Fibroblast of skin of abdomen (primary cell): ENCODE measurements at regions not wholly inside any gene's neighbourhood (a gene's known extent, or its start where the extent isn't known, plus 50 kb on each side); places are given as distances from the start of the nearest gene placed in this dataset.

Experiments
- DNase-seq: peaks from one replicate; pipeline ENCODE4 v3.0.0-alpha.2; 2013

GRCh38 chr2:152961351-152961750, 242.9 kb downstream of the ARL6IP6 start:
- DNase-seq, result no peak

DNA sequence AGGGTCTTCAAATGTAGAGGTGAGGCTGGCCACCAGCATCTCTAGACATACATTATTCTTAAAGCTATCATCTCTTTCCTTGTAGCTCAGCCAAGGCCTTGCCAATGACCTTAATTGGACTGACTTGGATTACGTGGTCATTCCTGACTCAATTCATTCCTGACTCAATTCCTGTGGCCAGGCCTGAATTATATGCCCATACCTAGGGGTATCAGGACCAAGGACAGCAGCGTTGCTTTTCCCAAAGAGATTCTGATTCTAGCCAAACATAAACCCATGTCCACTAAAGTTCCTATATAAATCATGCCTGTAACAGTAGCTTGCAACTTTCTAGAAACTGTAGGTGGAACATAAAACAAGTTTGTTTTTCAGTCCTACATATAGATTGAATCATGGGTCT, 231.7 kb downstream of the ARL6IP6 start:
- DNase-seq, result peak; percentile 4

DNA sequence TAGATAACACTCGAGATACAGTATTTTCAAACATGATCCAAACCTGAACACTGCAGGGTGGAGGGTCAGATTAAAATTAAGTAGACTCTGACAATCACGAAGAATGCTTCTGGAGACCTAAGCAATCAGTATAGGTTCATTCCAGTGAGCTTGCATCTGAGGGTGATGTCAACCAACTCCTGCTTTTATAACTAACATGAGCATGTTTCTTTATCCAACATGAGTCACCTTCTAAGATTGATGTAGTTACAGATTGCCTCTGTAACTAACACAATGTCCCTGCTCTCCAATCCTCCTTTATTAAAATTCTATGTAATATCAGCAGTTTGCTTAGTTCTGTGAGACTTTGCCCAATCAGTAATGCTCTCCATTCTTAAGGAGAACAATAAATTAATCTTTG, 225.7 kb downstream of the ARL6IP6 start:
- no peak for DNase-seq

DNA sequence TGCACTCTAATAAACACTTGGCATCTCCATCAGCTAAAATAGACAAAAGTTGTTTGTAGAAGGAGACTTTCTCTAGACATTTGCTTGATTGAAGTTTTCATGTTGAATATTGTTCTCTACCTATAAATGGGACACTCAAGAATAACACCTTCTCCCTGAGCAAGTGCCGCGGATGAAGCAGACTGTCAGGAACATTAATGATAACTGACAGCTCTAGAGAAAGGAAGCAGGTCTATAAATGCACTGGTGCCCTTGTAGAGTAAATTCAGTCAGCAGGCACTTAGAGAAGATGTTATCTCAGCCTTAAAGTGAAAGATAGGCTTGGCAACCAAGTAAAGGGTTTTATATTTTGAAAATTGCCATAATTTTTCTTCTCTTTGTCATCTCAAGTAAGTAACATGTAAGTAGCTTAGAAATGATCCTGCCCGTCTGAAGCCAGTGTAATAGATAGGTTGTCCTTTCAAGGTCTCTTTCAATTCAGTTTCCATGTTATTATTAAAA, 224.6 kb downstream of the ARL6IP6 start:
- DNase-seq, result no peak

DNA sequence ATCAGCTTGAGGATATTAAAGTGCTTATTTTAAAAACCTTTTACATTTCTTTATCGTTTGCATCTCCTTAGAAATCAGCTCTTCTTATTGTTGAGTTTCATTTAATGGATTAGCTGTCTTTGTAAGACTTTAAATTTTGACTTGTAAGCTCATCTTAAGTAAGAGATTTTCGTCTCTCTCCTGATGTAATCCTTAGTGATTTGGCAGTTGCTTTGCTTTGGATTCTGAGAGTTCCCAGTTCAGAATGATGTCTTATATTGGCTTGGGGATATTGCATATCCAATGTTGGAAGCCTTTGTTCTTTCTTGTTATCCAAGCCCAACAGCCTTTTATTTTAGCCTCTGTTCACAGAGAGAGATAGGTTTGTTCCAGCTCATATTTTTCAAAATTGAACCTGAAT, 212.1 kb downstream of the ARL6IP6 start:
- DNase-seq, result no peak

- DNase-seq, result no peak
Measured at GRCh38 chr2:152929628-152930027, 211.2 kb downstream of the ARL6IP6 start.

DNA sequence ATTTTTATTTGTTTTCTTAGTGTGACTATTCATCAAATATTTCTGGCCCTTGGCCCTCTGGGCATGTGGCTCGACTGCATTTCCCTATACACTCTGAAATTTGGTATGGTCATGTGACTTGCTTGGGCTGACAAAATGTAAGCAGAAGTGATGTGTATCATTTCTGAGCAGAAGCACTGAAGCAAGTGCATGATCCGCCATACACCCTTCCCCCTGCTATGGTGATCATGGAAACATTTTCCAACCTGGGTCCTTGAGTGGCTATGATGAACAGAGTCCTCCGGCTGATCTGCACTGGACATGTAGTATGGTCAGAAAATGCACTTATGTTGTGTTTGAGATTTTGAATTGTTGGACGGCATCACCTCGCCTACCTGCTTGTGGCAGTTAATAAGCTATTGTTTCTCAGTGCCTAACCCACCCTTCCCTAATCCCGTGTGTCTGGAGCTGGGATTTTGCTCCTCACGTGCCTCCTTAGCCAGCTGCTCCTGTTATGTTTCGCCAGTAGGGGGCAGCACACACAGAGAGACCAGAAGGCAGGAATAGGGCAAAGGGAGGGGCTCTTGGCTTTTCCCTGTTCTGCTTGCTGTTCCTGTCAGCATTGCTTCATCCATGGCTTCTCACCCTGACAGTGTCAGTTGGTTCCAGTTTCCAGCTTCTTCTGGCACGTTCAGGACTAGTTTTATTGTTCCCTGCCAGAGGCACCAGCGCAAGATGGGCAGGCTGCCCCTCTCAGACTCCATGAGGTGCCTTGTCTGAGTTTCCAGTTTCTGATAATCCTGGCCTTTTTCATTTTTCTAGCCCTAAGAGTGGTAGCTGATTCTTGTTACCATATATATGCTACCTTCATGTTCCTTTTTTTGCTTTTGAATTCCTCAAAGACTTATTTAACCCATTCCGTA, 207.4 kb downstream of the ARL6IP6 start:
- peak; percentile 27 for DNase-seq

DNA sequence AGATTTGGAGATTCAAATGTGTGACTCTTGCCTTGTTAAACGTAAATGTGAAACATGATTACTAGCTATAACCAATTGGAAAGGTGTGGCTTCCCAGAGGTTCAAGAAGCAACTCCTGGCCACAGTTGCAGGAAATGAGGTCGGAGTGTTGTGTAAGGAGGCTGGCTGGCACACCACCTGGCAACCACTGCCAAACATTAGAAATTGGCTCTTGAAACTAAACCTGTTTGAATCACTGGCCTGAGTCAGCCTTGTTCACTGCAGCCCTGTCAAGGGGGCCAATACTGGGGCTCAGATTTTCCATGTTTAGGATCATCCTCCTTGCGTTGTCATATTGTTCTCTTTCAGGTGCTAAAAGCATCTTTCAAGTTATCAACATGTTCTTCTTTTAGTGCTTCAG, 206.3 kb downstream of the ARL6IP6 start:
- DNase-seq, result no peak

GRCh38 chr2:152924219-152924618, 205.8 kb downstream of the ARL6IP6 start:
- no peak for DNase-seq

DNA sequence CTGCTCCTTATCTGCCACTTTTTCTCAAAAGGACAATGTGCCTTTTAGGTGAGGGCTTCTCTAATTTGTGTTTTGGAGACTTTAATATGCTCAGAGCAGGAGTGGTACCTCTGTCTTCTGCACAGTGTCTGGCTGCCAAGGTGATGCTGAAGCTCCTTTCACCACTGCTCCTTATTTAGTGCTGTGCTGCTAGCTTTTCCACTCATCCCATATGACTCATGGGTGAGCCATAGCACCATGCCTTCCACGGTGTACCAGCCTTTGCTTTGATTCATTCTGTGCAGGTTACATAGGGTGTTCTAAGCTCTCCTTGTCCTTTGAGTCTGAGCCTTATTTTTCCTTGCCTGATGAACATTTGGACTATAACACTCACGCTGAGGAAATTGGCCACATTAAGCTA, 202.4 kb downstream of the ARL6IP6 start:
- DNase-seq, result no peak

GRCh38 chr2:152910970-152911369, 192.6 kb downstream of the ARL6IP6 start:
- no peak for DNase-seq

GRCh38 chr2:152907046-152907445, 188.6 kb downstream of the ARL6IP6 start:
- DNase-seq, result no peak

DNA sequence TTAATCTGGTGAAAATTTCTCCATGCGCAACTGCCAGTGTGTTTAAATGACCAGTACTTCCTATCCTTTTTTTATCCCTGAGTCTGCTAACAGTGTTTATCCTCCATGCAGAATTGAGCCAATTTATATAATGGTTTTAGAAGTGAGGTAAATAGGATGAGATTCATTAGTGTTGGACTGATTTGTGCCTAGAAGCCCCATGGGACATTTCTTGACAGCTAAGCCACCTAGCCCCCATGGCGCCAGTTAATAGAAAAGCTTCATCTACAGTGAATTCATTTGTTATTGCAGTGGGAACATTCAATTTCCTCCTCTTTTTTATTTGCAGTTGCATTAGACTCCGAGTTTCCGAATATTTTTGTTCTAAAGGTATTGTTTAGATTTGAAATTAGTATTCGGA, 175.6 kb downstream of the ARL6IP6 start:
- no peak for DNase-seq

GRCh38 chr2:152890736-152891135, 172.3 kb downstream of the ARL6IP6 start:
- no peak for DNase-seq

DNA sequence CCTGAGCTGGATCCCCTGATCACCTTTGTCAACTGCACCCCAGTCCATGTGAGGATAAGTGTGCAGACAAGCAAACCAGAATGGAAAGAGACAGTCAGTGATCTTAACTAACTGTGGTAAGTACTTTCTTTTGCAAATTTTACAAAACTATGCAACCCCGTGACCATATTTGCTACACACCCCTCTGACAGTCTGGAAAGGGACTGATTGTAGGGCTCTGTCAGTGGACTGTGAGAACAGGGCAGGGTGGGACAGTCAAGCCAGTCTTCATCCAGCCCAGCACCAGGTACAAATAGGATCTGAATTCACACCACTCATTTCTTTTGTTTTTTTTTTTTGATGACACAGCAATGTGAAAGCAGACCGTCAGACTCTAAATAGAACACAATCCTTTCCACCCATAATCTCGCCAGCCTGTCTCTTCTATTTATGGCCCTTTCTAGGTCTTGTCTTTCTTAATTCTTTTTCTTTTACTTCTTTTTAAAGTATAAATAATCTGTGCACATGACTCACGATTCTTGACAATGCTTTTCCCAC, 165.6 kb downstream of the ARL6IP6 start:
- no peak for DNase-seq

GRCh38 chr2:152881527-152881926, 163.1 kb downstream of the ARL6IP6 start:
- DNase-seq, result no peak

- DNase-seq, result no peak
Measured at GRCh38 chr2:152879275-152879674, 160.9 kb downstream of the ARL6IP6 start.

DNA sequence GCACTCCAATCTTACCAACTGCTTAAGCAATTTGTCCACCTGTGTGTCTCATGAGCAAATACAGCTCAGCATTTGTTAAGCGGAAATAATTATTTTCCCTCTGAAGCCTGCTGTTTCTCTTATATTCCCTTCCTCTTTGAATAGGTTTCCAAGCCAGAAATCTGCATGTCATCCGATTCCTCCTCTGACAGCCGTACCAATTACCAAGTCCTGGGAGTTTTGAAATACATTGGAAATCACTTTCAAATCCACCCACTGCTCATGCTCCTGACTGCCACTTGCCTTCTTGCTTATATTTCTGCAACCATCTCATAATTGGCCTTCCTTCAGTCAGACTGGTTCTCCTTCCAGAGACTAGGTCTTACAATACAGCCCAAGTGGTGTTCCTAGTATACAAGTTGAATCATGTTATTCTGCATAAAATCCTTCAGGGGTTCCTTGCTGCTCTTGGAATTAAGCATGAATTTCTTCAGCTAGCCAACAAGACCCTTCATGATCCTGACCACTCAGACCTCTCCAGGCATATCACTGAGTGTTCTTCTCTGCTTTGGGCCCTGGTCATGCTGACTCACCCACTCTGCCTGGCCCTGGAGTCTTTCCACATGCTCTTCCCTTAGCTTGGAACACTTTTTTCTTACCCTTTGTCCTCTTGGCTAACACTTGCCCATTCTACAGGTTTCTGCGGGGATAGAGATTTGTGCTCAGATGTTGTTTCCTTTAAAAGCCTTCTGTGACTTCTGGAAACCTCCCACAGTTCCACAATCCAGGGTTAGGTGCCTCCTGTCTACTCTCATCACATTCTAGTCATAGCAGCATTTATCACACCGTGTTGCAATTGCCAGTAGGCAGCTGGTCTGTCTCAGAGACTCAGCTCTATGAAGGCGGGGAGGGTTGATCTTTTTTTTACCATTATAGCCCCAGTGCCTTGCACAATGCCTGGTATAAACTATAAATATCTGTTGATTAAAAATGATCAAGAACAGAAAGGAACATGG, 157.6 kb downstream of the ARL6IP6 start:
- DNase-seq, result peak; percentile 31

GRCh38 chr2:152874955-152875354, 156.5 kb downstream of the ARL6IP6 start:
- peak; percentile 32 for DNase-seq

DNA sequence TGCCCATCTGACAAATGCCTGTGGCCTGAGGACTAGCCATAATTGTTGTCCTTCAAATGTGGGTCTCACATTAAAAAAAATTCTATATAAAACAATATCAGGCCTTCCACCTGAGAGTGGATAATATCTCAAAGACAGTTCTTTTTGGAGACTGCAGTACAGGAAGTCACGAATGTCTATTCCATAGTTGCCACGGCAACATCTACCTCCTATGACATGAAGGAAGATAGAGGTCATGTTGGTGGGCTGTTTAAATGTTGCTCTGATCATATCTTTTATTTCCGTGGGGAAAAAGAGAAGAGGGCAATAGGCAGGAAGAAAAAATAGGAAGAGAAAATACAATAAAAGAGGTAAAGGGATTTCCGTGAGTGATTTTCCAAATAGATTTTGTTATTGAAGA, 151.8 kb downstream of the ARL6IP6 start:
- no peak for DNase-seq

DNA sequence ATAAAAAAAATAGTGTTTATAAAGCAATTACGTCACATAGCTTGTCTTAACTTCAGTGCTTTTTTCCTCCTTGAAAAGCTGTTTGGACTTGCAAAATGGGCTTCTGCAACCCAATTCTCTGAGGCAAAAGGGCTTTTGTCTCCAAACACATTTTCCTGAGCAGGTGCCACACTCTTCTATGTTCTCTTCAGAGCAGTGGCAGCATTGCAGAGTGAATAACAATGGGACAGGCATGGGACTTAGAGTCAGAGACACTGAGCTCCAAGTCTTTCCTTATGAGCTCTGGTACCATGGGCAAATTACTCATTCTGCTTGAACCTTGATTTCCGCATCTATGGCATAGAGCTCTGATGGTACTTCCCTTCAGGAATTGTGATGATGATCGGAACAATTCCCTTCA, 149.0 kb downstream of the ARL6IP6 start:
- no peak for DNase-seq

- DNase-seq, result no peak
Measured at GRCh38 chr2:152864601-152865149, 146.3 kb downstream of the ARL6IP6 start.

GRCh38 chr2:152863826-152864225, 145.4 kb downstream of the ARL6IP6 start:
- no peak for DNase-seq
